HTR-8/SVneo (cell line): ENCODE measurements at regions not wholly inside any gene's neighbourhood (a gene's known extent, or its start where the extent isn't known, plus 50 kb on each side); places are given as distances from the start of the nearest gene placed in this dataset.

Experiments
- DNase-seq: peaks from one replicate; pipeline ENCODE4 v3.0.0; 2011; ENCODE audit warnings: low spot score, mixed read lengths; ENCODE audit not compliant: insufficient read length
- FAIRE-seq: peaks from 2 replicates; lab custom pipeline; 2011; peaks lifted over from hg19 to GRCh38; lab: Jason Lieb, UNC

DNA sequence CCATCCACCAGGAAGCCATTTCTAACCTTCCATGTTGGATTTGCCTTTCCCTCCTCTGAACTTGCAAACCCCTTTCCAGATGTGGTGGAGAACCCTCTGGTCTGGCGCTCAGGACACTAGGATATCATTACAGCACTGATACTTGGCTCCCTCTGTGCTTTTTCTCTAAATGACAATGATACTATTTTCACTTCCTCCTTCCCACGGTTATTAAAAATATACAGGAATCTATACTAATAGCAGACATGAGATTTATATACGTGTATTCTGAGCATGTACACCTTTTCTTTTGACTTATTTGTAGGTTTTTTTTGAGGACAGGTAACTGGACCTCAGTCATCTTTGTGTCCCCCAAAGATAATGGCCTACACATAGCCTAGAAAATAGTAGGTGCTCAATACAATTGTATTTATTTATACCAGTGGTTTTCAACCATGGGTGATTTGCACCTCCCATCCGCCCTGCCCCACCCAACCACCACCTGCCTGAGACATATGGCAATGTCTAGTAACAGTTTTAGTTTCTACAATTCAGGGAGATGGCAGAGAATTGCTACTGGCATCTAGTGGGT is 60.4 kb upstream of the PLAC8 start:
- FAIRE-seq = no peak
- no peak for DNase-seq

DNA sequence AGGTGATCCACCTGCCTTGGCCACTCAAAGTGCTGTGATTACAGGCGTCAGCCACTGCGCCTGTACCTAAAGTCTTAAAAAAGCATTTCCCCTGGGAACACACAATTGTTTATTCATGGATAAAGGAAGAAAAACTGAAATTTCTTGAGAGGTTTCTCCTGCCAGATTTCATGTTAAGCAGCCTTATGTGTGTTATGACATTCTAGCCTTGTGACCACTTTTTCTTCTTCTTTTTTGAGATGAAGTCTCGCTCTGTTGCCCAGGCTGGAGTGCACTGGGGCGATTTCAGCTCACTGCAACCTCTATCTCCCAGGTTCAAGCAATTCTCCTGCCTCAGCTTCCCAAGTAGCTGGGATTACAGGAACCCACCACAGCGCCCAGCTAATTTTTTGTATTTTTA is 57.8 kb upstream of the PLAC8 start:
- FAIRE-seq (no peak), DNase-seq (no peak)

- DNase-seq (no peak), FAIRE-seq (no peak)
These were observed 57.0 kb upstream of the PLAC8 start for GRCh38 chr4:83171436-83172039.

DNA sequence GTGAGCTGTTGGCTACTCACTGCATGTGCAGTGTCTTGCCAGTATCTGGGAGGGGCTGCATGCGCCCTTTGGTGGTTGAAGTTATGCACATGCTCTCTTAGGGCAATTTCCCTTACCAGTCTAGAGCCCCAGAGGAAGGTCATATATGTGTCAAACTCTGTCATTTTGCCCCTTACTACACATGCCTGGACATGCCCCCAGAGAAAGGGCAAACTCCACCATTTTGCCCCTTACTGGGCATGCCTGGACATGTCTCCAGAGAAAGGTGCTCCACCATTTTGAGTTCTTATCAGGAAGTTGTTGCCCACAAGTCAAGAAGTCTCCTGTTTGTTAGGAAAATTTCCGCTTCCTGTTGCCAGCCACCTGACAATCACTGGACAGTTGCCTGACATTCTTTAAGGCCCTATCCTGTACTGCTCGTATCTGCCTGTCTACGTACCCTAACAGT is 56.4 kb upstream of the PLAC8 start:
- DNase-seq (no peak), FAIRE-seq (no peak)
